T-helper 2 cell treated with Interferon-gamma antibody and Interleukin-4, amounts not matched to agents 100 ng/mL and 5 ng/mL, for 36 hours (primary cell): ENCODE measurements at regions not wholly inside any gene's neighbourhood (a gene's known extent, or its start where the extent isn't known, plus 50 kb on each side); places are given as distances from the start of the nearest gene placed in this dataset.

ENCODE experiments used
- intact Hi-C: fragments of 100-400 bp; cut with micrococcal nuclease; formaldehyde crosslinking; loops from one replicate; pipeline ENCODE4 v1.15.1; 2023

DNA sequence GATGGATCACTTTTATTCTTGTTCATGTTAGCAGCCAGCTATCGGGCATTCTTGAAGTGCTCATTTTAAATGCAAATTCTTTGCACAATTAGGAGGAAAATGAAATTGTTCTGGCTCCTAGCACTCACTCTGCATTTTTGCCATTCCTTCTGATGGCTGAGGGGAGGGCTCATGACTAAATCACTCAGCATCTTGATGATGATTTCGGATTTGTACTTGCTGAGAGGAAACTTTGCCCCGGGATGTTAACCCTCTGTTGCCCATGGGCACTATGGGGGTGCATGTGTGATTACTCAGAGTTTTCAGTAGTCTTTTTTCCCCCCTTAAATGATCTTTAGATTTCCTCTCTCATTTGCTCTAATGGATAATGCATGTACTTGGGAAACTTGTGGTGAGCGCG, 299.6 kb upstream of the C2CD4B start:
- intact Hi-C loops, result no loop called here

DNA sequence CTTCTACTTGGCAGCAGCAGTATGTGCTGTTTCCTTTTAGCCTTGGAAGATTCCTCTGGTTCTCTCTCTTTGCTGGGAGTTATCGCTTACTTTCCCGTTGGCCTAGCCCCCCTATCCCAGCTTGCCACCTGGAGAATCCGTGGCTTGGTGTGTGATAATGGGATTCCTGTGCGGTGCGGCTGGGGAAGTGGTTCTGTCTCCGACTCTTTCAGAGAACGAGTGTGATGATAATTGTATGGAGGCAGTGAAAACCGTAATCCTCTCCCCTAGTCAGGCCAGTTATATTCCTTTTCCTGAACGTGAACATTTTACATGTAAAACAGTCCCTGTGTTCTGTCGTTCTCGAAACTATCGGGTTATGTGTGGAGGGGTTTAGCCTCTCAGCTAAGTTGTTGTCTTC, 300.1 kb upstream of the C2CD4B start:
- intact Hi-C loops, result no loop called here

DNA sequence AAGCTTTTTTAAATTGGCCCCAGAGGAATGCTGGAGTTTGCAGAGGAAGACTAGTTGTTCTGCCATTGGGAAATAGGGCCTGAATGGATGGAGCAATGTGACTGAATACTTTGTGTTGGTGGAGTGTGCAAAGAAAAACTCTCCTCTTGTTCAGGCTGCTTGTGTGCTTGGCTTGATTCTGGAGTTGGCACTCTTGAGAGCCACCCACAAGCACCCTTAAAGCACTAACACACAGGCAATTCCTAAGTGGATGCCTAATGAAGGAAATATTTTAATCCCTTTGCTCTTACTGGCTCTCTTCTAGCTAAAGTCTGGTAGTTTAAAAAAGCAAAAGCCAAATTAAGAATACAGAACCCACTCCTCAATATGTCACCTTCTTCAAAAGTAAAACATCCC, 304.4 kb upstream of the C2CD4B start:
- intact Hi-C loops, result no loop called here

DNA sequence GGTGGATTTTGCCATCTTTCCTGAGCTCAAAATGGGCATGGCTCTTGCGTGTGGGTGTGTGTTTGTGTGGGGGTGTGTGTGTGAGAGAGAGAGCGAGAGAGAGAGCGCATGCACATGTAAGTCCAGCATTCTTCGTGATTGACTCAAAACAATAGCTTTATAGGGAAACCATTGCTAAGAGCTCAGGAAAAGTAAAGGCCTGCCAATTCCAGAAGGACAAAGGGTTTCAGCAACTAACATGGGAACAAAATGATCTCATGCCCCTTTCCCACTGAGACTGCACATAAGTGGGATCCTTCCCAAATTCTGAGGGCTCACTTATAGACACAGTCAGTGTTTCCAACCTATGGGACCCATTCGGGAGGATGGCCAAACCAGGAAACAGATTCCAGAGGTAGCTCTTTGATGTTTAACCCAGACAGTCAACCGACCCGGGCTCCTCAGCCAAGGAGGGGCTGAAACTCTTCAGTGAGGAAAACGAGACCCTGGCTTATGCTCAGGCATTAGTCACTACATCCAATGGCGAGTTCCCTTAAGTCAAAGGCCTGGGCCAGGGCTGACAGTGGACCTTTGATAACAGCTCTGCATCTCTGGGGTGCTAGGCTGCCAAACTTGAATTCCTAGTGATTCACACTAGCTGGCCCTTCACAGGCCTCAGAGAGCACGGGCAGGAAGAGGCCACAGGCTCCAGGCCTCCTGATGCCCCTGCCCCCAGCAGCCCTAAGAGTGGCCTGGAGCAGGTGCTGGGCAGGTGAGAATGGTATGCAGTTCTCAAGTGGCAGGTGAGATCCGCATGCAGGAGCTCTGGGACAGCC, 305.0 kb upstream of the C2CD4B start:
- intact Hi-C loops, result no loop called here

DNA sequence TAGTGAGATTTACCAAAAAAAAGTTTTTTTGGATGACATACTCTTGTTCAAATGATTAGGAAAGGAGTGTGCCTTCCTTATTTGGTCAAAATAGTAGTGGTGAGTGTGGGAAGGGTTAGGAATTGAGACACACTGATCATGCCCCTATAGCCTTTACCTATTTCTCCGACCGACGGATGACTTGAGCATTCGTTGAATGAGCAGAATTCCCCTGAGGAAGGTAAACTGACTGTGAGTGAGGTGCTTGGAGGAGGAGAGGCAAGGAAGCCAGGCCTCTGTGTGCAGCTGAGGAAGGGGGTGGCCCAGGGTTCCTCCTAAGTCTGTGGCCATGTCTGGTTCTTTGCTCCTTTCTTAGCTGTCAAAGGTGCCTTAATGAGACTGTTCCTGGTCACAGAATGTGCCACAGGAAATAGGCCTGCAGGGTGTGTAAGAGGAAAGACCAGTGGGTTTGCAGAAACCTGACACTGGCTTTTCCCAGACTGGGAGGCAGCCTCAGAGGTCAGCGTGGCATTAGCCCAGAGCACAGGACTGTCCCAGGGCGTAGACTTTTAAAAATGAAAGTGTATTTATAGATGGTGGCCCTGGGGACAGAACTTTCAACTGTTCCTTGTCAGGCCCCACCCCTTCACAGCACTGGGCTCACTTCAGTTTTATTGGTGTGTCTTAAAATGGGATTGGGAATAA, 307.7 kb upstream of the C2CD4B start:
- intact Hi-C loops, result no loop called here

DNA sequence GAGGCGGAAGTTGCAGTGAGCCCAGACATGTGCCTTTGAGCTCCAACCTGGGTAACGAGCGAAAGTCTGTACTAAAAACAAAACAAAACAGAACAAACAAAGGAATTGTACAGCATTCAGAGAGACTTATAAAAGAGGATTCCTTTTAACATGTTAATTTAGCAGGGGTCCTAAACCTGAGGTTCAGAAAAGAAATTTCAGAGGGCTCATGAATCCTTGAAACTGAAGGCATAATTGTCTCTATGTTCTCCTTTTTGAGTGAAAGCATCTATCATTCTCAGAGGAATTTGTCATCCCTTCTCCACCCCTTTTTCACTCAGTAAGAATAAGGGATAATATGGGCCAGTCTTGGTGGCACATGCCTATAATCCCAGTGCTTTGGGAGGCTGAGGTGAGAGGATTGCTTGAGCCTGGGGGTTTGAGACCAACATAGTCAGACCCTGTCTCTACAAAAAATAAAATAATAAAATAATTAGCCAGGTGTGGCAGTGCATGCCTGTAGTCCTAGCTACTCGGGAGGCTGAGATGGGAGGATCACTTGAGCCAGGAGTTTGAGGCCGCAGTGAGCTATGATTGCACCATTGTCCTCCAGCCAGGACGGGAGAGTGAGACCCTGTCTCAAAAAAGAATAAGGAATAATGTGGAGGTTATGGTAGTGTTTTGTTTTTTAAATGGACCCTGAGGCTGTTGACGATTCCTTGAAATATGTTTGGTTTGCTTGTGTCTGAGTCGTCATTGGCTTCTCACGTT, 309.1 kb upstream of the C2CD4B start:
- intact Hi-C loops, result no loop called here

DNA sequence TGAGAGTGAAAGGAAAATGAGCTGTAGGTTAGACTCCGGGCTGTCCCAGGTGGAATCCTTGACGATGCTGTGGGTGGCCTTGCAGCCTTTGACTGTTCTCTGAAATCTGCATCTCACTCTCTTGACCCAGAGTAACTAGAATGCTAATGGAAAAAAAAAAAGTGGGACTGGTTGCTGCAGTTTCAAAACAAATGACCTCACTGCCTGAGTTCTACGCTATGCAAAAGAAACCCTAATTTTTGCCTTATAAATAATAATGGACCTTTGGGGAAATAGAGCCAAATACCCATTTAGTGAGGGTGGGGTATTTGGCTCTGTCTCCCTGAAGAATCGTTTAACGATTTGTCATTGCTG, 309.7 kb upstream of the C2CD4B start:
- intact Hi-C loops, result no loop called here

DNA sequence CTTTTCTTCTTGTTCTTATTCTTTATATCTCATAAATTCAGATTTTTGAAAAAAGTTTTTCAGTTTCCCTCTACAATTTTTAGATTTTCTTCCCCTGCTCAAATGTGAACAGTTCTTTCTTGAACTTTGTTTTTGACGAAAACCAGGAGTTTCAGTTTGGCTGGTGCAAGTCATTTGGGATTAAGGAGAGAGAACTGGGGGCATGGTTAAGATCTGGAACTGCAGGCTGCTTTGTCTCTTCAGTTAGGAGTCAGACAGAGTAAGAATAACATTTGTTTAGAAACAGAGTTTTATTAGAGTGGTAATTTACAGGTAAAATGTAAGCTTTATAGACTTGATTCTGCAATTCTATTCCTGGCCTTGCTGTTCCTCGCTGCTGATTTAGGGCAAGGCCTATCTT, 310.5 kb upstream of the C2CD4B start:
- intact Hi-C loops, result no loop called here

DNA sequence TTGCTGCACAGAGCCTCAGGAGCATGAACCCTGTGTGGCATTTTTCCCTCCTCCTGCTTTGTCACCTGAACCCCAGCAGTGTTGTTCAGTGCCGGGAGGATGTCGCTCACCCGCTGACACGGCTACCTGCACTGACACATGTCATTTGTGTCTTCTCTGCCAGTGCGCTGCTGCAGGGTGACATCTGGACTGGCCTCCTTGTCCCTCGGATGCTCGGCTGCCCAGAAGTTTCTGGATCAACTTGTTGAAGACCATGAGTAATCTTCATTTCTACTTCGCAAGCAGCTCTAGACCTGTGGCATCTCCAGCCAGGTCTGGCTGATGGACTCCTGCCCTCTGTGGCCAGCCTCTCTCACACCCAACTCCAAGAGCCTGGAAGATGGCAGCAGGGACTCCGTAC, 311.1 kb upstream of the C2CD4B start:
- intact Hi-C loops, result no loop called here

DNA sequence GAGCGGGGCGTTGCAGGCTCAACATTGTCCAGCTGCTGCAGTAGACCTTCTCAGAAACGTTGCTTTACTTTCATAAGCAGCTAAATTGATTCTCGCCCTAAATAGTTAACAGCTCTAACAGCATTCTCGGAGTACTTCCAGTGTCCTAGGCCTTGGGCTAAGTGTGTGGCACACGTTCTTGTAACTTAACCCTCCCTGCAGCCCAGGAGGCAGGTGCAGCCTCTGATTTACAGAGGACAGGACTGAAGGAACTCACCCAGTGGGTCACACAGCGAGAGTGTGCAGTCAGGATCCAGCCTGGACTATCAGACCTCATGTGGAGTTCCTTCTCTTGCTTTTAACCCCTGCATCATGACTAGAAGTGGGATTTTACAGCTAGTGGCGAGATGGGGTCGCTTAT, 312.8 kb upstream of the C2CD4B start:
- intact Hi-C loops, result no loop called here

DNA sequence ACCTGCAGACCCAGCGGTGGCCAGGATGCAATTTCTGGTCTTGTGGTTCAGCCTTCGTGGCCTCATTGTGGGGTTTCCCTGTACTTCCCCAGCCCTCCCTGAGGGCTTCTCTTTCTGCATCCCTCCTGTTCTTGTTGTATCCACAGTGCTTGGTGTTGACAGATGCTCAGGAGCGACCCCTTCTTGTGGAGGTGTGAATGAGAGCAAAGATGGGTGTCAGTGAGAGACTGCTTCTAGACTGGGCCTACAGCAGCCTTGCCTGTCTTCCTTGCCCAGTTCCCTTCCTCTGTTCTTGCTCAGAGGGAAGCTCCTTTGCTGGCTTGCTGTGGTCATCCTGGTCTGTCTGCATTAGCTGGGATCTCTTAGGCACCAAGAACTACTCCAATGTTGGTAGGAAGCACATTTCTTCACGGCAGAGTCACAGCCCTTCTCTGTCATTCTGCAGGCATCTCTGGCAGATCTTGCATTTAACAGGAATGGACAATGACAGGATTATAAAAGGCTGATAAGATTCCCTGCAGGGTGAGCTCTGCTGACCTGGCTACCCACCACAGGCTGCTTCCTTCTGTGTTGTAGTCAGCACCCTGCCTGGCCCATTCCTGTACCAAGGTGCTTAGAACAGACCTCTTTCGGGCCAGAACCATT, 317.8 kb upstream of the C2CD4B start:
- intact Hi-C loops, result no loop called here

DNA sequence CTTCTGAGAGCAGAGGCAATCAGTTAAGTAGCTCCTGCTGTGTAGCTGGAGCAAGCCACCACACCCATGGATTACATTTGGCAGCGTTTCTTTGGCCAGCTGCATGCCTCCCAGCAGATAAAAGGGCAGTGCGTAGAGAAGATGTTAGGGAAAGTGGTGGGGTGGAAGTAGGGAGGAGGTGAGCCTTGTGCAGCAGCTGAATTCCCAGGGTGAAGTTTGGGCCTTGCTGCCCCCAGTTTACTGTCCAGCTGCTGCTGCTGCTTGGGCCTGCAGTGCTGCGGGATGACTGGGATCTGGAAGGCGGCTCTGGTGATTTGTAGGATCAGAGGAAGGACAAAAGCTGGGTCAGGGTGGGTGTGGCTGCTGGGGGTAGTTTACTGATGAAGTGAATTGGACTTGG, 318.7 kb upstream of the C2CD4B start:
- intact Hi-C loops, result no loop called here

DNA sequence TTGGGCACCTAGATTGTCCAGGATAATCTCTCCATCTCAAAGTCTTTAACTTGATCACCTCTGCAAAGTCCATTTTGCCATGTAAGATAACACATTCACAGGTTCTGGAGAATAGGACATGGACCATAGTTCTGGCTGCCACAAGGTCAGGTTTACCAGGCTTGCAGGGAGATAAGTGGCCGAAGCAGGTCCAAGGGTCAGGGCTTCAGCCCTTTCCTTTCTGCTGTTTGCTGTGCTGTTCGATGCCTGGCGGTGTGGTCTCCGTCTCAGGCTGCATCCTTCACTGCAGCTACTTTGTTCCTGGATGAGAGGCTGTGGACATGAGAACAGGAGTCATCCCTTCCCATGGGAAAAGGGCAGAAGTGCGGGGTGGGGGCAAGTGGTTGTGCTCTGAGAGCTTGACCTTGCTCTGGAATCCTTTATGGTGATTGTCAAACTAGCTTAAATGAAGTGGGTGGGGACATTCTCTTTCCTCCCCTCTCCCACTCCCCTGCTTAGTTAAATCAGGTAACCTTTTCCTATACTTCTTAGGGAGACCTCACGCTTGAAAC, 320.2 kb upstream of the C2CD4B start:
- intact Hi-C loops, result no loop called here

DNA sequence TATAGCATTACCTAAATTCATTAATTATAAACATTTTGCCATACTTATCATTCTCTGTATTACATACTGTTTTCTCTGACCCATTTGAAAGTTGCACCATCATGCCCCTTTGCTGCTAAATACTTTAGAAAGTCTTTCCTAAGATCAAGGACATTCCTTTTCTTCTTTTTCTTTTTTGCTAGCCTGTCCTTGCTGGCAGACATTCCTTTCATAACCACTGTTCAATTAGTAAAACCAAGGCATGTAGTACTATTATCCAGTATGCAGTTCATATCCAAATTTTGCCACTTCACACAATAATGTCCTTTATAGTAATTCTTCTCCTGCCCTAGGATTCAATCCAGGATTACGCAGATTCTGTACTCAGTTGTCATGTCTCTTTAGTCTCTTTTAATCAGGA, 321.0 kb upstream of the C2CD4B start:
- intact Hi-C loops, result no loop called here

DNA sequence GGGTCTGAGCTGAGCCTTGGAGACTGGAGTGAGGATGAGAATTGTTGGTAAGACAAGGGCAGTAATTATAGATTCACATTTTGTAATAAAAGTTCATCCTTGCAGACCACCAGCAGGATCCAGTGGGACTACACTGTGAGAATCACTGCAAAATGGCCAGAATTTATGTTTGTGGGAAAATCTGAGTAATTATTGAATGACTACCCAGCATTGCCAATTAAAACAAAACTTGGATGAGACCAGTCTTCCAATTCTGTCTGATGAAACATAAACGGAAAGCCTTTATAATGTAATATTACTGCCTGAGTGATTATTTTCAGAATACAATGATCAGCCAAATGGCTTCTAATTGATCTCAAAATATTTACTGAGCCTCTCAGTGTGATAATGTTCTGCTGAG, 323.3 kb upstream of the C2CD4B start:
- intact Hi-C loops, result no loop called here

DNA sequence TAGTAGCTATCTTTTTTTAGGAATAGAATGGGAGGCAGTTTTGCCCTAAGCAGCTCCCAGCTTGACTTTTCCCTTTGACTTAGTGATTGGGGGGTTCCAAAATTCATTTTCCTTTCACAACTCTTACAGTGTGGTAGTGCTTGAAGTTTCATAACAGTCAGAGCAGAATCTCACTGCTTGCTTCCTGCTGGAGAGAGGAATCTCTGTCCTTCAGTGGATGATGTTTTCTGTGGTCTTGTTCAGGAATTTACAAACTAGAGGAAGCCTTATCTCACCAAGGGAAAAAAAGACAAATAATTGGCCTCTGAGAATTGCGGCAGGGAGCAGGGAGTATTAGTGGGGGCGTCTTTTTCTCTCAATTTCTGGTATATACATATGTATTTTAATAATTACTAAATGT, 326.6 kb upstream of the C2CD4B start:
- intact Hi-C loops, result no loop called here

DNA sequence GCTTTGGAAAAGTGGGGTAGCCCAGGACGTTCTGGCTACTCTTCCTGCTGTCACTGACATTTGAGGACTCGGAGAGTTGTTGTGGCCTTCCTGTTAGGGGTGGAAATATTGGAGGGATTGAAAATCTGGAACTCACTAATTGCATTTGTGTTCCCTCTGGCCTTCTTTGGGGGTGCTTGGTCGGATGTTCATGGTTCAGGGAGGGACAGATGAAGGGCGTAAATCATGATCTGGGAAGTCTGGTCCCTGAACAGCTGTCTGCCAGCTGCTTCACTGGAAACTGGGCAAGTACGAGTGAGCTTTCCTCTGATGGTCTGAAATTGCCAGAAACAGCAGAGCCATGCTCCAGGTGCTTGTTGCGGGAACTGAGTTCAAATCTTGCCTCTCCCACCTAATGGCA, 327.8 kb upstream of the C2CD4B start:
- intact Hi-C loops, result no loop called here

DNA sequence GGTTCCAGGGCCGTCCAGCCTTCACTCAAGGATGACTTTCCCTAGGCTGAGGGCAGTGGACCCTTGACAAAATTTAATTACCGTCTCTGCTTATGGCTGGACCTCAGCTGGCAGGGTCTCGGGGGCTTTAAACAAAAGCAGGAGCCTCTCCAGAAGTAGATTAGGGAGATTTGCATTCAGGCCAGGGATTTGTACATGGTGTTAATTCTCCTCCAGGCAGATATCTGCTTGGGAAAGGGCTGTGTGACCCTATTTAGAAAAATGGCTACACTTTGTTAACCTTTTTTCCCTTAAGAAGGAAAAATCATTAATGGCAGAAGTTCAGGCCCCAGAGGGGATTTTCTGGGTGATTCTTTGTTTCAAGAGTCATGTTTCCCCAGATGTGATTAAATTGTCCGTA, 329.1 kb upstream of the C2CD4B start:
- intact Hi-C loops, result no loop called here

DNA sequence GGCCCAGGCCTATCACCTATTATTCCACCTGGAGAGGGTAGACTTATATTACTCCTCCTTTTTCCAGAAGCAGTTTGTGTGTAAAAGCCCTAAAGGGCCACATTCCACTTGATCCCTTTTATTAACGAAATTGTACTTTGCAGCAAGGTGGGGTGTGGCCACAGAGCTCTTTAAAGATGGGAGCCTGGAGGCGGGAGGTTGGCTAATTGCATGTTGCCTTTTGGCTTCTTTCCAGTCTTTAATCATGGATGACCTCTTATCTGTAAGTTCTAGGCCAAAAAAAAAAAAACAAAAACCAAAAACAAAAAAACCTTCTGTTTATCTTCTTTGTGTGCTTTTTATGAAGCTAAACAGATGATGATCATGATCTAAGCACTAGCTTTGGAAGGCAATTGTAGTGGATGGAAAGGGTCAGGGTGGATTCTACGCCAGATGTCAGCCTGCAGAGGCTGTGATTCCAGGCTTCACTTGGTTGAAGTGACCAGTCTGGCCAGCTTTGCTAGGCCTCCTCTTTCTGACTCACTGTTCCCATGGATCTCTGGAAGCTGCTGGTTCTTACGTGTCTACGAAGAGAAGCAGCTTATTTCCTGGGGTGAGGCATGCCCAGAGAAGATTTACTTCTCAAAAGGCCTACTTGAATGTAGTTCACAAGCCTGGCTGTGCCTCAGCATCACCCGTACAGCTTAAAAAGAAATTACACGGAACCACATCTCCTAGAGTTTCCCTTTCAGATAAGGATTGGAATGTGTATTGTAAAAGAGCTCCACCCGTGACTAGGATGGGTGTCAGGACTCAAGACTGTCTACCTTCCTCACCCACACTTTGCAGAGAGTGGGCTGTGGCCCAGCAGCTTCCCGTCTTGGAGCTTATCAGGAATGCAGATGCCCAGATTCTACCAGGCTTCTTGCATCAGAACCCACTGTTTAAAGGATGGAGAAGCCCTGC, 330.9 kb upstream of the C2CD4B start:
- intact Hi-C loops, result no loop called here

DNA sequence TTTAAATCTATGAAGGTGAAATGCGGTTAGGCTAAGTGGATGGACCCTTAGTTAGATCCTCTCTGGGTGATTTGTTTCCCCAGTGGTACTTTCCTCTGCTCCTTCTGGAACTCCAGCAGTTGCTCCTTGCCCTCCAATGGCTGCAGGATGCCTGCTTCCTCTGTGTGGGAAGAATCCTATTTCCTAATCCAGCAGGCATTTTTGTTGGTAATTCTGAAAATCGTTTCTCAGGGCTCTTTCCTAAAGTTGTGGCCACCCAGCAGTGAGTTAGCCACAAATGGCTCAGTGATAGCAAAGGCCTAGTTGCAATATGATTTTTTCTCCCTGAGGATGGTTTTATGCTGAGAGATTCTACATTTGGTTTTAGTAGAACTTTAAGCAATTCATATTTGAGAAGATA, 332.3 kb upstream of the C2CD4B start:
- intact Hi-C loops, result no loop called here

DNA sequence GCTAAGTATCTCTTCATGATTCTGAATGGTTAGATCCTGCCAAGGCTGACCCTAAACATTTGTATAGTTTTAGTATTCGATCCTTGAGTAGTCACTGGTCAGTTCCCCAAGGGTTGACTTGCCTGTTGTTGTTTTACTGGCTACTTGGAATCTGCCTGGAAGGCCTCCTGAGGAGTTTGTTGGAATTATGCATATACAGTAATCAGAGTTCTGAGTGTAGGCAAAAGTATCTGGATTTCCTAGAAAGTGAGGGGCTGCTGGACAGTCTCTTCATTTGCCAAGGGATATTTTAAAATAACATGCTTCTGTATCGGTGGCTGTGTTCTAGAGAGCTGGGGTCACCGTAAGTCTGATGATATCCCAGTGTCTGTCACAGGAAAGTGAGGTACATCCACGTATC, 333.2 kb upstream of the C2CD4B start:
- intact Hi-C loops, result no loop called here
